ENCODE measurements at regions not wholly inside any gene's neighbourhood (a gene's known extent, or its start where the extent isn't known, plus 50 kb on each side); places are given as distances from the start of the nearest gene placed in this dataset.

- TF ChIP-seq, protein P1, sequence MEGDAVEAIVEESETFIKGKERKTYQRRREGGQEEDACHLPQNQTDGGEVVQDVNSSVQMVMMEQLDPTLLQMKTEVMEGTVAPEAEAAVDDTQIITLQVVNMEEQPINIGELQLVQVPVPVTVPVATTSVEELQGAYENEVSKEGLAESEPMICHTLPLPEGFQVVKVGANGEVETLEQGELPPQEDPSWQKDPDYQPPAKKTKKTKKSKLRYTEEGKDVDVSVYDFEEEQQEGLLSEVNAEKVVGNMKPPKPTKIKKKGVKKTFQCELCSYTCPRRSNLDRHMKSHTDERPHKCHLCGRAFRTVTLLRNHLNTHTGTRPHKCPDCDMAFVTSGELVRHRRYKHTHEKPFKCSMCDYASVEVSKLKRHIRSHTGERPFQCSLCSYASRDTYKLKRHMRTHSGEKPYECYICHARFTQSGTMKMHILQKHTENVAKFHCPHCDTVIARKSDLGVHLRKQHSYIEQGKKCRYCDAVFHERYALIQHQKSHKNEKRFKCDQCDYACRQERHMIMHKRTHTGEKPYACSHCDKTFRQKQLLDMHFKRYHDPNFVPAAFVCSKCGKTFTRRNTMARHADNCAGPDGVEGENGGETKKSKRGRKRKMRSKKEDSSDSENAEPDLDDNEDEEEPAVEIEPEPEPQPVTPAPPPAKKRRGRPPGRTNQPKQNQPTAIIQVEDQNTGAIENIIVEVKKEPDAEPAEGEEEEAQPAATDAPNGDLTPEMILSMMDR (IDR thresholded peaks at IDR 0.05; ENCODE audit: insufficient read depth, low read depth, low read length) = no peak
- TF ChIP-seq EZH2 (IDR thresholded peaks at IDR 0.05; ENCODE audit: insufficient read depth, low read length) = no peak
These were observed 131.4 kb downstream of the IER5 start for GRCh38 chr1:181219938-181220337.
